GM23338 (cell line): ENCODE measurements at regions not wholly inside any gene's neighbourhood (a gene's known extent, or its start where the extent isn't known, plus 50 kb on each side); places are given as distances from the start of the nearest gene placed in this dataset.

Source experiments
- ATAC-seq: fragments of 200-7000 bp; cut with Tn5 transposase; 3 replicates; pipeline ENCODE4 v1.9.1; 2020
- DNase-seq: peaks from one replicate; pipeline ENCODE4 v3.0.0-alpha.2; 2015; ENCODE audit warnings: low spot score
- H2AFZ ChIP-seq: fragments of 200-600 bp; sonication (generic); 2 replicates; pipeline ENCODE4 v1.8.0; 2016; ENCODE audit warnings: antibody characterized with exemption, mild to moderate bottlenecking, moderate library complexity
- H3F3A ChIP-seq: fragments of 200-600 bp; sonication (generic); replicated peaks from 2 replicates; pipeline ENCODE4 v1.8.0; 2017; ENCODE audit warnings: antibody characterized with exemption, mixed run types, low read depth
- H3K27ac ChIP-seq: fragments of 200-600 bp; sonication (generic); 2 replicates; pipeline ENCODE4 v1.6.1; 2016; ENCODE audit warnings: low read depth
- H3K27me3 ChIP-seq: fragments of 200-600 bp; sonication (generic); 2 replicates; pipeline ENCODE4 v1.8.0; 2016; ENCODE audit warnings: mild to moderate bottlenecking, mixed run types, moderate library complexity; ENCODE audit not compliant: insufficient read depth
- H3K36me3 ChIP-seq: fragments of 200-600 bp; sonication (generic); 2 replicates; pipeline ENCODE4 v1.8.0; 2016; ENCODE audit warnings: mild to moderate bottlenecking; ENCODE audit not compliant: insufficient read depth
- H3K4me1 ChIP-seq: fragments of 200-600 bp; sonication (generic); 2 replicates; pipeline ENCODE4 v1.8.0; 2016; ENCODE audit warnings: mild to moderate bottlenecking, moderate library complexity; ENCODE audit not compliant: insufficient read depth
- H3K4me2 ChIP-seq: fragments of 200-600 bp; sonication (generic); 2 replicates; pipeline ENCODE4 v1.7.1; 2017; ENCODE audit warnings: mixed run types
- H3K4me3 ChIP-seq: fragments of 200-600 bp; sonication (generic); 2 replicates; pipeline ENCODE4 v1.6.1; 2016; ENCODE audit warnings: mixed run types
- H3K79me2 ChIP-seq: fragments of 200-600 bp; sonication (generic); replicated peaks from 2 replicates; pipeline ENCODE4 v1.8.0; 2017; ENCODE audit warnings: mild to moderate bottlenecking; ENCODE audit not compliant: insufficient read depth
- H3K9me2 ChIP-seq: fragments of 200-600 bp; sonication (generic); 2 replicates; pipeline ENCODE4 v1.8.0; 2017; ENCODE audit not compliant: insufficient read depth
- H4K20me1 ChIP-seq: fragments of 200-600 bp; sonication (generic); replicated peaks from 2 replicates; pipeline ENCODE4 v1.8.0; 2017; ENCODE audit warnings: mild to moderate bottlenecking; ENCODE audit not compliant: insufficient read depth
- H3K27ac Mint-ChIP-seq: 2 replicates; pipeline ENCODE4 v1.8.0; 2020; ENCODE audit warnings: inconsistent platforms, mild to moderate bottlenecking, moderate library complexity, mixed read lengths
- H3K27me3 Mint-ChIP-seq: 3 replicates; pipeline ENCODE4 v1.8.0; 2022; ENCODE audit warnings: low read depth, mild to moderate bottlenecking, moderate library complexity, mixed read lengths, inconsistent platforms; ENCODE audit not compliant: insufficient read depth, poor library complexity
- H3K36me3 Mint-ChIP-seq: 3 replicates; pipeline ENCODE4 v1.8.0; 2021; ENCODE audit warnings: low read depth, mild to moderate bottlenecking, inconsistent platforms, moderate library complexity, mixed read lengths
- H3K4me1 Mint-ChIP-seq: 3 replicates; pipeline ENCODE4 v1.8.0; 2020; ENCODE audit warnings: mild to moderate bottlenecking, inconsistent platforms, mixed read lengths
- H3K4me3 Mint-ChIP-seq: 3 replicates; pipeline ENCODE4 v1.8.0; 2021; ENCODE audit warnings: moderate library complexity, mild to moderate bottlenecking, inconsistent platforms, mixed read lengths
- H3K9me3 Mint-ChIP-seq: 3 replicates; pipeline ENCODE4 v1.8.0; 2020; ENCODE audit warnings: moderate library complexity, mild to moderate bottlenecking, inconsistent platforms, mixed read lengths
- CREB1 ChIP-seq: fragments of 250-450 bp; sonication (Bioruptor Pico); IDR thresholded peaks from 2 replicates; pipeline ENCODE4 v1.5.0; 2020; ENCODE audit warnings: low read depth, mild to moderate bottlenecking, moderate library complexity
- ETS1 ChIP-seq: IDR thresholded peaks from 2 replicates; pipeline ENCODE4 v1.6.1; 2016; ENCODE audit warnings: antibody characterized with exemption
- EZH2 ChIP-seq: fragments of 200-600 bp; sonication (generic); IDR thresholded peaks from one replicate; pipeline ENCODE4 v1.8.0; 2017; ENCODE audit warnings: antibody characterized with exemption, mild to moderate bottlenecking, low read depth; ENCODE audit not compliant: unreplicated experiment
- EZH2phosphoT487 ChIP-seq: fragments of 200-600 bp; sonication (generic); IDR thresholded peaks from one replicate; pipeline ENCODE4 v1.8.1; 2018; ENCODE audit warnings: antibody characterized with exemption; ENCODE audit not compliant: unreplicated experiment
- JUNB ChIP-seq: IDR thresholded peaks from one replicate; pipeline ENCODE4 v1.6.1; 2016; ENCODE audit warnings: antibody characterized with exemption; ENCODE audit not compliant: unreplicated experiment
- REST ChIP-seq: IDR thresholded peaks from one replicate; pipeline ENCODE4 v1.6.1; 2018; ENCODE audit warnings: antibody characterized with exemption; ENCODE audit not compliant: unreplicated experiment
- ZNF331 ChIP-seq: fragments of 250-450 bp; sonication (Bioruptor Pico); IDR thresholded peaks from 2 replicates; pipeline ENCODE4 v1.5.0; 2020; ENCODE audit warnings: low read depth, mild to moderate bottlenecking, moderate library complexity
- ZNF462 ChIP-seq: fragments of 250-450 bp; sonication (Bioruptor Pico); IDR thresholded peaks from 2 replicates; pipeline ENCODE4 v1.5.0; 2020; ENCODE audit warnings: mild to moderate bottlenecking, moderate library complexity
- TF ChIP-seq, protein P1 (sequence below), 2 experiments: fragments of 200-600 bp in 1 of 2; sonication (generic) in 1 of 2; conservative IDR thresholded peaks; 2 replicates each; pipeline versions ENCODE4 v1.5.1 to v1.6.1; 2016 to 2017; ENCODE audit warnings: antibody characterized with exemption in 2 of 2, low read depth in 2 of 2, mild to moderate bottlenecking in 2 of 2, moderate library complexity in 1 of 2

DNA sequence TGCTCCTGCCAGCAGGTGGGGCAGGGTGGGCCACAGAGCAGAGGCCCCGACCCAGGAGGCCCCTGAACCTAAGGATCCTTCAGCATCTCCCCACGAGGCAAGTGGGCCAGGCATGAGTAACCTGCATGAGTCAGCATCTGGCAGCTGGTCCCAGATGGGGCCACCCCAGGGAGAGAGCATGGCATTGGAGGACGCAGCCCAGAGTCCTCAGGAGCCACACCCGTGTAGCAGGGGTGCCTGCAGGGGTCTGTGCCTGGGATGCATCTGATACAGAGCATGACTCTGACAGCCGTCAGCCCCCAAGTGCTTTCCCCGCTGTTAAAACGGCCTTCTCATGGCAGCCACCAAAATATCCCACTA is 185.6 kb upstream of the SALL3 start (continued):
- no peak for TF ChIP-seq REST

- Histone ChIP-seq H3K4me1 (no peaks in the 10 kb centered on the region), H3K9me2 (no peaks in the 10 kb centered on the region), H3K27me3 (no peaks in the 10 kb centered on the region), H4K20me1 (no peaks in the 10 kb centered on the region), H3K36me3 (no peaks in the 10 kb centered on the region), H3K27ac (no peak overlapping the region), H2AFZ (no peak overlapping the region), H3K4me3 (no peak overlapping the region), H3K79me2 (no peaks in the 10 kb centered on the region), H3K4me2 (no peak overlapping the region), H3F3A (no peaks in the 10 kb centered on the region)
- ATAC-seq (no peak), DNase-seq (no peak)
- Mint-ChIP-seq H3K4me1 (no peaks in the 10 kb centered on the region; the same call in 2 of the 3 replicates), H3K27ac (no peak overlapping the region), H3K36me3 (peaks cover 36% of the 10 kb centered on the region), H3K4me3 (no peak overlapping the region), H3K27me3 (peaks cover 5% of the 10 kb centered on the region), H3K9me3 (peaks cover 97% of the 10 kb centered on the region)
- no peak for TF ChIP-seq ETS1
- TF ChIP-seq EZH2, result no peak
- TF ChIP-seq ZNF462 (CRISPR knock-in tag), result no peak
- TF ChIP-seq JUNB, result no peak
- TF ChIP-seq CREB1 (CRISPR knock-in tag), result no peak
- TF ChIP-seq, protein P1, sequence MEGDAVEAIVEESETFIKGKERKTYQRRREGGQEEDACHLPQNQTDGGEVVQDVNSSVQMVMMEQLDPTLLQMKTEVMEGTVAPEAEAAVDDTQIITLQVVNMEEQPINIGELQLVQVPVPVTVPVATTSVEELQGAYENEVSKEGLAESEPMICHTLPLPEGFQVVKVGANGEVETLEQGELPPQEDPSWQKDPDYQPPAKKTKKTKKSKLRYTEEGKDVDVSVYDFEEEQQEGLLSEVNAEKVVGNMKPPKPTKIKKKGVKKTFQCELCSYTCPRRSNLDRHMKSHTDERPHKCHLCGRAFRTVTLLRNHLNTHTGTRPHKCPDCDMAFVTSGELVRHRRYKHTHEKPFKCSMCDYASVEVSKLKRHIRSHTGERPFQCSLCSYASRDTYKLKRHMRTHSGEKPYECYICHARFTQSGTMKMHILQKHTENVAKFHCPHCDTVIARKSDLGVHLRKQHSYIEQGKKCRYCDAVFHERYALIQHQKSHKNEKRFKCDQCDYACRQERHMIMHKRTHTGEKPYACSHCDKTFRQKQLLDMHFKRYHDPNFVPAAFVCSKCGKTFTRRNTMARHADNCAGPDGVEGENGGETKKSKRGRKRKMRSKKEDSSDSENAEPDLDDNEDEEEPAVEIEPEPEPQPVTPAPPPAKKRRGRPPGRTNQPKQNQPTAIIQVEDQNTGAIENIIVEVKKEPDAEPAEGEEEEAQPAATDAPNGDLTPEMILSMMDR (conservative IDR thresholded peaks at IDR 0.05; ENCODE audit: low read depth in 2 of 2), result no peak
- no peak for TF ChIP-seq ZNF331 (CRISPR knock-in tag)
- TF ChIP-seq EZH2phosphoT487, result no peak
Measured at GRCh38 chr18:78796693-78797455, 182.7 kb upstream of the SALL3 start.
